ENCODE measurements at regions not wholly inside any gene's neighbourhood (a gene's known extent, or its start where the extent isn't known, plus 50 kb on each side); places are given as distances from the start of the nearest gene placed in this dataset.

- TF ChIP-seq POLR2AphosphoS5 (IDR thresholded peaks at IDR 0.05) (no peak), POLR2A (IDR thresholded peaks at IDR 0.05) (no peak)
- TF ChIP-seq, protein P1, sequence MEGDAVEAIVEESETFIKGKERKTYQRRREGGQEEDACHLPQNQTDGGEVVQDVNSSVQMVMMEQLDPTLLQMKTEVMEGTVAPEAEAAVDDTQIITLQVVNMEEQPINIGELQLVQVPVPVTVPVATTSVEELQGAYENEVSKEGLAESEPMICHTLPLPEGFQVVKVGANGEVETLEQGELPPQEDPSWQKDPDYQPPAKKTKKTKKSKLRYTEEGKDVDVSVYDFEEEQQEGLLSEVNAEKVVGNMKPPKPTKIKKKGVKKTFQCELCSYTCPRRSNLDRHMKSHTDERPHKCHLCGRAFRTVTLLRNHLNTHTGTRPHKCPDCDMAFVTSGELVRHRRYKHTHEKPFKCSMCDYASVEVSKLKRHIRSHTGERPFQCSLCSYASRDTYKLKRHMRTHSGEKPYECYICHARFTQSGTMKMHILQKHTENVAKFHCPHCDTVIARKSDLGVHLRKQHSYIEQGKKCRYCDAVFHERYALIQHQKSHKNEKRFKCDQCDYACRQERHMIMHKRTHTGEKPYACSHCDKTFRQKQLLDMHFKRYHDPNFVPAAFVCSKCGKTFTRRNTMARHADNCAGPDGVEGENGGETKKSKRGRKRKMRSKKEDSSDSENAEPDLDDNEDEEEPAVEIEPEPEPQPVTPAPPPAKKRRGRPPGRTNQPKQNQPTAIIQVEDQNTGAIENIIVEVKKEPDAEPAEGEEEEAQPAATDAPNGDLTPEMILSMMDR (IDR thresholded peaks at IDR 0.05) = no peak
These were observed 59.1 kb downstream of the MID1IP1 start for GRCh38 chrX:38860106-38861013.

All from transverse colon (tissue), 4 donors.